WTC11 (cell line): ENCODE measurements at regions not wholly inside any gene's neighbourhood (a gene's known extent, or its start where the extent isn't known, plus 50 kb on each side); places are given as distances from the start of the nearest gene placed in this dataset.

Source experiments
- ATAC-seq: fragments of 200-7000 bp; cut with Tn5 transposase; 2 replicates; pipeline ENCODE4 v1.10.0; 2021; ENCODE audit warnings: mild to moderate bottlenecking, moderate library complexity
- CTCF ChIA-PET: fragments of 300-600 bp; sonication (Branson Sonifier 250); formaldehyde crosslinking; loops from one replicate; lab custom pipeline; 2021; ENCODE audit warnings: antibody characterized with exemption; lab: Charles Lee
- POLR2A ChIA-PET: fragments of 350-600 bp; sonication (Branson Sonifier 250); formaldehyde crosslinking; loops from one replicate; lab custom pipeline; 2021; ENCODE audit warnings: antibody characterized with exemption; lab: Charles Lee
- DNase-seq: peaks from one replicate; pipeline ENCODE4 v3.0.0; 2021; ENCODE audit warnings: low spot score
- H3K27ac Mint-ChIP-seq: 2 replicates; pipeline ENCODE4 v1.8.0; 2021; ENCODE audit warnings: mixed read lengths
- H3K27me3 Mint-ChIP-seq: 2 replicates; pipeline ENCODE4 v1.8.0; 2021; ENCODE audit warnings: low read depth, mild to moderate bottlenecking, moderate library complexity, mixed read lengths
- H3K36me3 Mint-ChIP-seq: 2 replicates; pipeline ENCODE4 v1.8.0; 2021; ENCODE audit warnings: mixed read lengths
- H3K4me1 Mint-ChIP-seq: 2 replicates; pipeline ENCODE4 v1.8.0; 2022; ENCODE audit warnings: mixed read lengths
- H3K4me3 Mint-ChIP-seq: 2 replicates; pipeline ENCODE4 v1.8.0; 2021; ENCODE audit warnings: mild to moderate bottlenecking, moderate library complexity, mixed read lengths
- H3K9me3 Mint-ChIP-seq: 2 replicates; pipeline ENCODE4 v1.8.0; 2021; ENCODE audit warnings: mixed read lengths
- CREM ChIP-seq: sonication (generic); formaldehyde crosslinking; IDR thresholded peaks from 2 replicates; pipeline ENCODE4 v1.8.1; 2022; ENCODE audit warnings: mild to moderate bottlenecking, missing genetic modification reagents, moderate library complexity
- E2F1 ChIP-seq: sonication (generic); formaldehyde crosslinking; IDR thresholded peaks from 2 replicates; pipeline ENCODE4 v1.8.0; 2022; ENCODE audit warnings: mild to moderate bottlenecking, missing genetic modification reagents
- ELF4 ChIP-seq: sonication (generic); formaldehyde crosslinking; IDR thresholded peaks from 2 replicates; pipeline ENCODE4 v1.8.1; 2022; ENCODE audit warnings: low read depth, mild to moderate bottlenecking, moderate library complexity, missing genetic modification reagents
- ESRRA ChIP-seq: sonication (generic); formaldehyde crosslinking; IDR thresholded peaks from 2 replicates; pipeline ENCODE4 v1.8.1; 2022; ENCODE audit warnings: mild to moderate bottlenecking, missing genetic modification reagents, borderline replicate concordance
- FOXJ3 ChIP-seq: sonication (generic); formaldehyde crosslinking; IDR thresholded peaks from 2 replicates; pipeline ENCODE4 v1.9.0; 2021; ENCODE audit warnings: missing genetic modification reagents, mild to moderate bottlenecking, borderline replicate concordance
- GRHL2 ChIP-seq: fragments of 250-450 bp; sonication (Bioruptor Pico); IDR thresholded peaks from 2 replicates; pipeline ENCODE4 v1.8.0; 2022; ENCODE audit warnings: mild to moderate bottlenecking, moderate library complexity; ENCODE audit not compliant: insufficient replicate concordance, severe bottlenecking
- GTF2I ChIP-seq: fragments of 250-450 bp; sonication (Bioruptor Pico); conservative IDR thresholded peaks from 2 replicates; pipeline ENCODE4 v1.4.0; 2021; ENCODE audit warnings: mild to moderate bottlenecking
- IRF2 ChIP-seq: sonication (generic); formaldehyde crosslinking; IDR thresholded peaks from 2 replicates; pipeline ENCODE4 v1.8.0; 2022; ENCODE audit warnings: low read depth, missing genetic modification reagents, borderline replicate concordance
- JUN ChIP-seq: sonication (generic); formaldehyde crosslinking; IDR thresholded peaks from 2 replicates; pipeline ENCODE4 v1.8.0; 2023; ENCODE audit warnings: mild to moderate bottlenecking, missing genetic modification reagents
- MXD4 ChIP-seq: fragments of 250-450 bp; sonication (Bioruptor Pico); IDR thresholded peaks from 2 replicates; pipeline ENCODE4 v1.8.0; 2021; ENCODE audit warnings: mild to moderate bottlenecking, moderate library complexity, borderline replicate concordance
- MYBL2 ChIP-seq: sonication (generic); formaldehyde crosslinking; IDR thresholded peaks from 2 replicates; pipeline ENCODE4 v1.8.1; 2023; ENCODE audit warnings: mild to moderate bottlenecking, moderate library complexity, missing genetic modification reagents
- NFATC4 ChIP-seq: fragments of 250-450 bp; sonication (Bioruptor Pico); IDR thresholded peaks from 2 replicates; pipeline ENCODE4 v1.9.0; 2021; ENCODE audit warnings: mild to moderate bottlenecking
- RORB ChIP-seq: fragments of 250-450 bp; sonication (Bioruptor Pico); IDR thresholded peaks from 2 replicates; pipeline ENCODE4 v1.9.0; 2021; ENCODE audit warnings: mild to moderate bottlenecking
- SMAD3 ChIP-seq: sonication (generic); formaldehyde crosslinking; IDR thresholded peaks from 2 replicates; pipeline ENCODE4 v1.8.0; 2022; ENCODE audit warnings: missing genetic modification reagents, mild to moderate bottlenecking, borderline replicate concordance
- SOX15 ChIP-seq: fragments of 250-450 bp; sonication (Bioruptor Pico); IDR thresholded peaks from 2 replicates; pipeline ENCODE4 v1.9.0; 2021; ENCODE audit warnings: mild to moderate bottlenecking
- SP1 ChIP-seq: sonication (generic); formaldehyde crosslinking; conservative IDR thresholded peaks from 2 replicates; pipeline ENCODE4 v1.8.1; 2022; ENCODE audit warnings: missing genetic modification reagents
- TCF7 ChIP-seq: sonication (generic); formaldehyde crosslinking; IDR thresholded peaks from 2 replicates; pipeline ENCODE4 v1.8.0; 2022; ENCODE audit warnings: mild to moderate bottlenecking, low read depth, missing genetic modification reagents, moderate library complexity
- TEAD4 ChIP-seq: sonication (generic); formaldehyde crosslinking; IDR thresholded peaks from 2 replicates; pipeline ENCODE4 v1.8.0; 2022; ENCODE audit warnings: mild to moderate bottlenecking, missing genetic modification reagents
- ZBTB21 ChIP-seq: sonication (generic); formaldehyde crosslinking; IDR thresholded peaks from 2 replicates; pipeline ENCODE4 v1.8.1; 2023; ENCODE audit warnings: mild to moderate bottlenecking, missing genetic modification reagents, borderline replicate concordance
- ZNF532 ChIP-seq: fragments of 250-450 bp; sonication (Bioruptor Pico); IDR thresholded peaks from 2 replicates; pipeline ENCODE4 v1.9.0; 2021; ENCODE audit warnings: mild to moderate bottlenecking, borderline replicate concordance
- TF ChIP-seq, protein P1 (sequence below): sonication (generic); formaldehyde crosslinking; IDR thresholded peaks from 2 replicates; pipeline ENCODE4 v1.8.1; 2022; ENCODE audit warnings: mild to moderate bottlenecking, missing genetic modification reagents, moderate library complexity, borderline replicate concordance
- TF ChIP-seq, protein P2 (sequence below): sonication (generic); formaldehyde crosslinking; conservative IDR thresholded peaks from 2 replicates; pipeline ENCODE4 v1.8.1; 2022; ENCODE audit warnings: mild to moderate bottlenecking, missing genetic modification reagents
- TF ChIP-seq, protein P3 (sequence below): sonication (generic); formaldehyde crosslinking; IDR thresholded peaks from 2 replicates; pipeline ENCODE4 v1.8.0; 2022; ENCODE audit warnings: missing genetic modification reagents

- TF ChIP-seq, protein P1, sequence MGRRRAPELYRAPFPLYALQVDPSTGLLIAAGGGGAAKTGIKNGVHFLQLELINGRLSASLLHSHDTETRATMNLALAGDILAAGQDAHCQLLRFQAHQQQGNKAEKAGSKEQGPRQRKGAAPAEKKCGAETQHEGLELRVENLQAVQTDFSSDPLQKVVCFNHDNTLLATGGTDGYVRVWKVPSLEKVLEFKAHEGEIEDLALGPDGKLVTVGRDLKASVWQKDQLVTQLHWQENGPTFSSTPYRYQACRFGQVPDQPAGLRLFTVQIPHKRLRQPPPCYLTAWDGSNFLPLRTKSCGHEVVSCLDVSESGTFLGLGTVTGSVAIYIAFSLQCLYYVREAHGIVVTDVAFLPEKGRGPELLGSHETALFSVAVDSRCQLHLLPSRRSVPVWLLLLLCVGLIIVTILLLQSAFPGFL (CRISPR knock-in tag), result no peak
- no peak for TF ChIP-seq ELF4 (CRISPR knock-in tag)
- TF ChIP-seq GTF2I (CRISPR knock-in tag), result no peak
Measured at GRCh38 chr20:7667194-7667593, 273.1 kb downstream of the HAO1 start (continued).

- ATAC-seq (peak; percentile 53), DNase-seq (no peak)
- Mint-ChIP-seq H3K27ac (no peak overlapping the region), H3K9me3 (no peaks in the 10 kb centered on the region; the same call in 1 of the 2 replicates), H3K4me1 (peaks cover 18% of the 10 kb centered on the region), H3K36me3 (no peaks in the 10 kb centered on the region), H3K4me3 (no peak overlapping the region), H3K27me3 (no peaks in the 10 kb centered on the region)
- ChIA-PET POLR2A (no interaction called here), CTCF (no interaction called here)
- TF ChIP-seq, protein P2, sequence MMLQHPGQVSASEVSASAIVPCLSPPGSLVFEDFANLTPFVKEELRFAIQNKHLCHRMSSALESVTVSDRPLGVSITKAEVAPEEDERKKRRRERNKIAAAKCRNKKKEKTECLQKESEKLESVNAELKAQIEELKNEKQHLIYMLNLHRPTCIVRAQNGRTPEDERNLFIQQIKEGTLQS (CRISPR knock-in tag), result no peak
- no peak for TF ChIP-seq JUN (CRISPR knock-in tag)
- no peak for TF ChIP-seq RORB (CRISPR knock-in tag)
- TF ChIP-seq ZNF532 (CRISPR knock-in tag), result no peak
- no peak for TF ChIP-seq TCF7 (CRISPR knock-in tag)
- no peak for TF ChIP-seq IRF2 (CRISPR knock-in tag)
- no peak for TF ChIP-seq SMAD3 (CRISPR knock-in tag)
- TF ChIP-seq MYBL2 (CRISPR knock-in tag), result no peak
- TF ChIP-seq CREM, result no peak
- TF ChIP-seq TEAD4 (CRISPR knock-in tag), result no peak
Measured at GRCh38 chr20:7672571-7672970, 267.7 kb downstream of the HAO1 start.

DNA sequence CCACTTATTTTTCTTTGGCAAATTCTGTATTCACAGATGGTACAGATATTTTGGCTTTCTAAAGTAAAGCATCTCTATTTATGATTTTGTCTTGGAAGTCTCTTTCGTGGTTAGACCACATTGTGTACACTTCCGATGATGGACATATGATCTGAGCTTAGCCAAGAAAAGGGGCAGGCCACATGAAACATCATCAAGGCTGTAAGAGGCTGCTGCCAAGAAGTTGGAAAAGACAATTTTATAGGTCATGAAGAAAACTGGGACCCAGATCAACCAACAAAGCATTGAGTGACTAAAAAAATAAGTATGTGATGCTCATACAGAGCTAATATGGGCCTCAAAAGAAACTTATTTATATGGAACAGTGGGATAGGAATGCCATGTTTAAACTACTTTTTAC lies 266.4 kb downstream of the HAO1 start:
- H3K36me3 Mint-ChIP-seq, result no peaks in the 10 kb centered on the region
- no peaks in the 10 kb centered on the region for H3K27me3 Mint-ChIP-seq
- no peak for DNase-seq
- TF ChIP-seq FOXJ3, result no peak
- no peak for TF ChIP-seq NFATC4 (CRISPR knock-in tag)
- TF ChIP-seq MYBL2 (CRISPR knock-in tag), result no peak
- no peak for TF ChIP-seq ZBTB21 (CRISPR knock-in tag)
- TF ChIP-seq TCF7 (CRISPR knock-in tag), result no peak
- TF ChIP-seq MXD4, result no peak
- TF ChIP-seq, all 79 proteins: peak for 0
- H3K4me3 Mint-ChIP-seq, result no peak overlapping the region
- no peak for ATAC-seq
- ChIA-PET POLR2A (no interaction called here), CTCF (no interaction called here)
- H3K9me3 Mint-ChIP-seq, result no peaks in the 10 kb centered on the region; the same call in 1 of the 2 replicates
- no peak overlapping the region for H3K27ac Mint-ChIP-seq
- H3K4me1 Mint-ChIP-seq, result peaks cover 18% of the 10 kb centered on the region

DNA sequence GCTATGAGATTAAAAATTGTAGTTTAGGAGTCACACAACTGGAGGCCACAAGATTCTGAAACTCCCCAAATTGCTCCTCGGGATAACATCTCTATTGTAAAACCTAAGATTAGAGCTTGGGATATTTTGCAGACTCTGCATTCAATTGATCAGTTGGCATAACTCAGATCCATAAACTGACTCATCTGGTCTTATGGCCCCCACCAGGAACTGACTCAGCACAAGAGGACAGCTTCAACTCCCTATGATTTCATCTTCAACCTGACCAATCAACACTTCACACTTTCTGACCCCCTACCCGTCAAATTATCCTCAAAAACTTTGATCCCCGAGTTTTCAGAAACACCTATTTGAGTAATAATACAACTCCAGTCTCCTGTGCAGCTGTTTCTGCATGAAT lies 257.3 kb downstream of the HAO1 start:
- ChIA-PET POLR2A (no interaction called here), CTCF (no interaction called here)
- H3K27me3 Mint-ChIP-seq, result no peaks in the 10 kb centered on the region
- H3K9me3 Mint-ChIP-seq, result no peaks in the 10 kb centered on the region; the same call in 1 of the 2 replicates
- no peak for DNase-seq
- no peaks in the 10 kb centered on the region for H3K4me1 Mint-ChIP-seq
- no peak for ATAC-seq
- no peak overlapping the region for H3K27ac Mint-ChIP-seq
- no peaks in the 10 kb centered on the region for H3K36me3 Mint-ChIP-seq
- no peak overlapping the region for H3K4me3 Mint-ChIP-seq
- TF ChIP-seq ESRRA (no peak), SP1 (CRISPR knock-in tag) (no peak), SOX15 (CRISPR knock-in tag) (no peak), E2F1 (CRISPR knock-in tag) (no peak), GRHL2 (CRISPR knock-in tag) (no peak)
- TF ChIP-seq, protein P3, sequence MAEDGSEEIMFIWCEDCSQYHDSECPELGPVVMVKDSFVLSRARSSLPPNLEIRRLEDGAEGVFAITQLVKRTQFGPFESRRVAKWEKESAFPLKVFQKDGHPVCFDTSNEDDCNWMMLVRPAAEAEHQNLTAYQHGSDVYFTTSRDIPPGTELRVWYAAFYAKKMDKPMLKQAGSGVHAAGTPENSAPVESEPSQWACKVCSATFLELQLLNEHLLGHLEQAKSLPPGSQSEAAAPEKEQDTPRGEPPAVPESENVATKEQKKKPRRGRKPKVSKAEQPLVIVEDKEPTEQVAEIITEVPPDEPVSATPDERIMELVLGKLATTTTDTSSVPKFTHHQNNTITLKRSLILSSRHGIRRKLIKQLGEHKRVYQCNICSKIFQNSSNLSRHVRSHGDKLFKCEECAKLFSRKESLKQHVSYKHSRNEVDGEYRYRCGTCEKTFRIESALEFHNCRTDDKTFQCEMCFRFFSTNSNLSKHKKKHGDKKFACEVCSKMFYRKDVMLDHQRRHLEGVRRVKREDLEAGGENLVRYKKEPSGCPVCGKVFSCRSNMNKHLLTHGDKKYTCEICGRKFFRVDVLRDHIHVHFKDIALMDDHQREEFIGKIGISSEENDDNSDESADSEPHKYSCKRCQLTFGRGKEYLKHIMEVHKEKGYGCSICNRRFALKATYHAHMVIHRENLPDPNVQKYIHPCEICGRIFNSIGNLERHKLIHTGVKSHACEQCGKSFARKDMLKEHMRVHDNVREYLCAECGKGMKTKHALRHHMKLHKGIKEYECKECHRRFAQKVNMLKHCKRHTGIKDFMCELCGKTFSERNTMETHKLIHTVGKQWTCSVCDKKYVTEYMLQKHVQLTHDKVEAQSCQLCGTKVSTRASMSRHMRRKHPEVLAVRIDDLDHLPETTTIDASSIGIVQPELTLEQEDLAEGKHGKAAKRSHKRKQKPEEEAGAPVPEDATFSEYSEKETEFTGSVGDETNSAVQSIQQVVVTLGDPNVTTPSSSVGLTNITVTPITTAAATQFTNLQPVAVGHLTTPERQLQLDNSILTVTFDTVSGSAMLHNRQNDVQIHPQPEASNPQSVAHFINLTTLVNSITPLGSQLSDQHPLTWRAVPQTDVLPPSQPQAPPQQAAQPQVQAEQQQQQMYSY (CRISPR knock-in tag), result no peak
